SK-N-SH treated with all-trans-retinoic acid at 6 μM for 48 hours (cell line): ENCODE measurements at regions not wholly inside any gene's neighbourhood (a gene's known extent, or its start where the extent isn't known, plus 50 kb on each side); places are given as distances from the start of the nearest gene placed in this dataset.

Source experiments
- ATAC-seq: fragments of 200-7000 bp; cut with Tn5 transposase; 3 replicates; pipeline ENCODE4 v1.9.1; 2020; ENCODE audit warnings: mild to moderate bottlenecking, moderate library complexity
- ARNTL ChIP-seq: fragments of 450-650 bp; formaldehyde crosslinking; IDR thresholded peaks from 2 replicates; pipeline ENCODE4 v1.5.0; 2020; ENCODE audit warnings: low read depth, mild to moderate bottlenecking, moderate library complexity, borderline replicate concordance
- BACH2 ChIP-seq: fragments of 250-450 bp; sonication (Bioruptor Pico); IDR thresholded peaks from 2 replicates; pipeline ENCODE4 v1.9.0; 2021; ENCODE audit warnings: mild to moderate bottlenecking, borderline replicate concordance
- CSDC2 ChIP-seq: fragments of 250-450 bp; sonication (Bioruptor Pico); IDR thresholded peaks from 2 replicates; pipeline ENCODE4 v1.5.0; 2020; ENCODE audit warnings: mild to moderate bottlenecking, moderate library complexity
- ESRRG ChIP-seq: fragments of 250-450 bp; sonication (Bioruptor Pico); IDR thresholded peaks from 2 replicates; pipeline ENCODE4 v1.6.1; 2021; ENCODE audit warnings: mild to moderate bottlenecking
- GLIS3 ChIP-seq: fragments of 250-450 bp; sonication (Bioruptor Pico); IDR thresholded peaks from 2 replicates; pipeline ENCODE4 v1.5.0; 2020; ENCODE audit warnings: mild to moderate bottlenecking, moderate library complexity
- ISL1 ChIP-seq: fragments of 250-450 bp; sonication (Bioruptor Pico); IDR thresholded peaks from 2 replicates; pipeline ENCODE4 v2.1.2; 2022; ENCODE audit warnings: mild to moderate bottlenecking, moderate library complexity
- OSR1 ChIP-seq: fragments of 250-450 bp; sonication (Bioruptor Pico); IDR thresholded peaks from 2 replicates; pipeline ENCODE4 v1.8.0; 2022; ENCODE audit warnings: moderate library complexity, mild to moderate bottlenecking, inconsistent platforms
- PPARA ChIP-seq: fragments of 250-450 bp; sonication (Bioruptor Pico); IDR thresholded peaks from 2 replicates; pipeline ENCODE4 v1.5.0; 2020; ENCODE audit warnings: mild to moderate bottlenecking, borderline replicate concordance
- RARB ChIP-seq: fragments of 250-450 bp; sonication (Bioruptor Pico); IDR thresholded peaks from 2 replicates; pipeline ENCODE4 v1.8.0; 2021; ENCODE audit warnings: mild to moderate bottlenecking, moderate library complexity
- SNAI2 ChIP-seq: fragments of 250-450 bp; sonication (Bioruptor Pico); IDR thresholded peaks from 2 replicates; pipeline ENCODE4 v1.5.0; 2020; ENCODE audit warnings: mild to moderate bottlenecking, moderate library complexity
- TCF4 ChIP-seq: fragments of 250-450 bp; sonication (Bioruptor Pico); IDR thresholded peaks from 2 replicates; pipeline ENCODE4 v1.8.0; 2021; ENCODE audit warnings: mild to moderate bottlenecking, moderate library complexity, borderline replicate concordance
- TOX ChIP-seq: fragments of 250-450 bp; sonication (Bioruptor Pico); IDR thresholded peaks from 2 replicates; pipeline ENCODE4 v1.8.0; 2021; ENCODE audit warnings: mild to moderate bottlenecking, moderate library complexity, borderline replicate concordance
- ZFP3 ChIP-seq: fragments of 250-450 bp; sonication (Bioruptor Pico); IDR thresholded peaks from 2 replicates; pipeline ENCODE4 v1.5.0; 2020; ENCODE audit warnings: mild to moderate bottlenecking, moderate library complexity
- ZFP30 ChIP-seq: fragments of 450-650 bp; formaldehyde crosslinking; IDR thresholded peaks from 2 replicates; pipeline ENCODE4 v1.5.0; 2022; ENCODE audit warnings: mild to moderate bottlenecking, moderate library complexity
- ZNF565 ChIP-seq: fragments of 450-650 bp; formaldehyde crosslinking; conservative IDR thresholded peaks from 2 replicates; pipeline ENCODE4 v1.5.0; 2020; ENCODE audit warnings: low read depth, mild to moderate bottlenecking, moderate library complexity
- ZNF70 ChIP-seq: fragments of 450-650 bp; formaldehyde crosslinking; IDR thresholded peaks from 2 replicates; pipeline ENCODE4 v1.5.0; 2020; ENCODE audit warnings: mild to moderate bottlenecking, moderate library complexity
- ZNF8 ChIP-seq: fragments of 450-650 bp; formaldehyde crosslinking; IDR thresholded peaks from 2 replicates; pipeline ENCODE4 v1.5.0; 2020; ENCODE audit warnings: mild to moderate bottlenecking, moderate library complexity
- TF ChIP-seq, protein P1 (sequence below): fragments of 250-450 bp; sonication (Bioruptor Pico); IDR thresholded peaks from 2 replicates; pipeline ENCODE4 v1.5.1; 2020; ENCODE audit warnings: low read depth, mild to moderate bottlenecking, moderate library complexity
- TF ChIP-seq, protein P2 (sequence below): fragments of 250-450 bp; sonication (Bioruptor Pico); IDR thresholded peaks from 2 replicates; pipeline ENCODE4 v1.5.0; 2020; ENCODE audit warnings: mild to moderate bottlenecking, moderate library complexity
- TF ChIP-seq, protein P3 (sequence below): fragments of 250-450 bp; sonication (Bioruptor Pico); IDR thresholded peaks from 2 replicates; pipeline ENCODE4 v1.8.0; 2021; ENCODE audit warnings: low read depth, mild to moderate bottlenecking, moderate library complexity, borderline replicate concordance
- TF ChIP-seq, protein P4 (sequence below): fragments of 250-450 bp; sonication (Bioruptor Pico); IDR thresholded peaks from 2 replicates; pipeline ENCODE4 v1.5.1; 2021; ENCODE audit warnings: mild to moderate bottlenecking, moderate library complexity
- TF ChIP-seq, protein P5 (sequence below): fragments of 250-450 bp; sonication (Bioruptor Pico); IDR thresholded peaks from 2 replicates; pipeline ENCODE4 v1.8.0; 2020; ENCODE audit warnings: mild to moderate bottlenecking, moderate library complexity, borderline replicate concordance

DNA sequence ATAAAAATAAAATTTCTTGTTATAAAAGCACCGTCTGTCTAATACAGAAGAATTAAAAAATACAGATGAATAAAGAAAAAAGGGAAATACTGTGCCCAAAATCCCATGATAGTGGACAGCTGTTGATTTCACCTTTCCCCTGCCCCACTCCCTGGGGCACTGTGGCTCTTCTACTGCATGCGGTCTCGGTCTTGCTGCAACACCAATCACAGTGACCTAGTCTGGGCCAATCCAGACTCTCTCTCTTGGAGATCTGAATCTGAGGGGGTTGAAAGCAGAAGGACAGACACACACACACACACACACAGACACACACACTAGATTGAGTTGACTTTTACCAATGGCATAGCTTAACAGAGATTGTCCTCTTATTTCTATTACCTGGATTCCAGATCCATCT is 70.5 kb upstream of the FYN start:
- TF ChIP-seq CSDC2 (CRISPR knock-in tag): no peak
- no peak for TF ChIP-seq ESRRG (CRISPR knock-in tag)
- TF ChIP-seq GLIS3 (CRISPR knock-in tag): no peak
- TF ChIP-seq, protein P1, sequence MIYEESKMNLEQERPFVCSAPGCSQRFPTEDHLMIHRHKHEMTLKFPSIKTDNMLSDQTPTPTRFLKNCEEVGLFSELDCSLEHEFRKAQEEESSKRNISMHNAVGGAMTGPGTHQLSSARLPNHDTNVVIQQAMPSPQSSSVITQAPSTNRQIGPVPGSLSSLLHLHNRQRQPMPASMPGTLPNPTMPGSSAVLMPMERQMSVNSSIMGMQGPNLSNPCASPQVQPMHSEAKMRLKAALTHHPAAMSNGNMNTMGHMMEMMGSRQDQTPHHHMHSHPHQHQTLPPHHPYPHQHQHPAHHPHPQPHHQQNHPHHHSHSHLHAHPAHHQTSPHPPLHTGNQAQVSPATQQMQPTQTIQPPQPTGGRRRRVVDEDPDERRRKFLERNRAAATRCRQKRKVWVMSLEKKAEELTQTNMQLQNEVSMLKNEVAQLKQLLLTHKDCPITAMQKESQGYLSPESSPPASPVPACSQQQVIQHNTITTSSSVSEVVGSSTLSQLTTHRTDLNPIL: no peak
- TF ChIP-seq ZNF70 (CRISPR knock-in tag): no peak
- TF ChIP-seq, protein P2, sequence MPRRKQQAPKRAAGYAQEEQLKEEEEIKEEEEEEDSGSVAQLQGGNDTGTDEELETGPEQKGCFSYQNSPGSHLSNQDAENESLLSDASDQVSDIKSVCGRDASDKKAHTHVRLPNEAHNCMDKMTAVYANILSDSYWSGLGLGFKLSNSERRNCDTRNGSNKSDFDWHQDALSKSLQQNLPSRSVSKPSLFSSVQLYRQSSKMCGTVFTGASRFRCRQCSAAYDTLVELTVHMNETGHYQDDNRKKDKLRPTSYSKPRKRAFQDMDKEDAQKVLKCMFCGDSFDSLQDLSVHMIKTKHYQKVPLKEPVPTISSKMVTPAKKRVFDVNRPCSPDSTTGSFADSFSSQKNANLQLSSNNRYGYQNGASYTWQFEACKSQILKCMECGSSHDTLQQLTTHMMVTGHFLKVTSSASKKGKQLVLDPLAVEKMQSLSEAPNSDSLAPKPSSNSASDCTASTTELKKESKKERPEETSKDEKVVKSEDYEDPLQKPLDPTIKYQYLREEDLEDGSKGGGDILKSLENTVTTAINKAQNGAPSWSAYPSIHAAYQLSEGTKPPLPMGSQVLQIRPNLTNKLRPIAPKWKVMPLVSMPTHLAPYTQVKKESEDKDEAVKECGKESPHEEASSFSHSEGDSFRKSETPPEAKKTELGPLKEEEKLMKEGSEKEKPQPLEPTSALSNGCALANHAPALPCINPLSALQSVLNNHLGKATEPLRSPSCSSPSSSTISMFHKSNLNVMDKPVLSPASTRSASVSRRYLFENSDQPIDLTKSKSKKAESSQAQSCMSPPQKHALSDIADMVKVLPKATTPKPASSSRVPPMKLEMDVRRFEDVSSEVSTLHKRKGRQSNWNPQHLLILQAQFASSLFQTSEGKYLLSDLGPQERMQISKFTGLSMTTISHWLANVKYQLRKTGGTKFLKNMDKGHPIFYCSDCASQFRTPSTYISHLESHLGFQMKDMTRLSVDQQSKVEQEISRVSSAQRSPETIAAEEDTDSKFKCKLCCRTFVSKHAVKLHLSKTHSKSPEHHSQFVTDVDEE: no peak
- no peak for TF ChIP-seq TCF4 (CRISPR knock-in tag)
- TF ChIP-seq BACH2 (CRISPR knock-in tag): no peak
- no peak for TF ChIP-seq OSR1 (CRISPR knock-in tag)
- TF ChIP-seq, protein P3, sequence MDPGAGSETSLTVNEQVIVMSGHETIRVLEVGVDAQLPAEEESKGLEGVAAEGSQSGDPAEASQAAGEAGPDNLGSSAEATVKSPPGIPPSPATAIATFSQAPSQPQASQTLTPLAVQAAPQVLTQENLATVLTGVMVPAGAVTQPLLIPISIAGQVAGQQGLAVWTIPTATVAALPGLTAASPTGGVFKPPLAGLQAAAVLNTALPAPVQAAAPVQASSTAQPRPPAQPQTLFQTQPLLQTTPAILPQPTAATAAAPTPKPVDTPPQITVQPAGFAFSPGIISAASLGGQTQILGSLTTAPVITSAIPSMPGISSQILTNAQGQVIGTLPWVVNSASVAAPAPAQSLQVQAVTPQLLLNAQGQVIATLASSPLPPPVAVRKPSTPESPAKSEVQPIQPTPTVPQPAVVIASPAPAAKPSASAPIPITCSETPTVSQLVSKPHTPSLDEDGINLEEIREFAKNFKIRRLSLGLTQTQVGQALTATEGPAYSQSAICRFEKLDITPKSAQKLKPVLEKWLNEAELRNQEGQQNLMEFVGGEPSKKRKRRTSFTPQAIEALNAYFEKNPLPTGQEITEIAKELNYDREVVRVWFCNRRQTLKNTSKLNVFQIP: no peak
- TF ChIP-seq SNAI2: no peak
- no peak for TF ChIP-seq ARNTL (CRISPR knock-in tag)
- no peak for TF ChIP-seq RARB
- no peak for ATAC-seq

DNA sequence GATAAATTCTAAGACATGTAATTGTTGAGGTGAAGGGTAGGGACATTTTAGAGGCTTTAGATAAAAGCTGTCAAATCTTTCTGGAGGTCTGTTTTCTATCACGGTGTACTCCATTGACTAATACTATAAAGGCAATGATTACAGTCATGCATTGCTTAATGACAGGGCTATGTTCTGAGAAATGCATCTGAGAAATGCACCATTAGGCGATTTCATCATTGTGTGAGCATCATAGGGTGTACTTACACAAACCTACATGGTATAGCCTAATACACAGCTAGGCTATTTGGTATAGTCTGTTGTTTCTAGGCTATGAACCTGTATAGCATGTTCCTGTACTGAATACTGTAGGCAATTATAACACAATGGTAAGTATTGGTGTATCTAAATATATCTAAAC is 71.3 kb upstream of the FYN start:
- TF ChIP-seq, protein P4, sequence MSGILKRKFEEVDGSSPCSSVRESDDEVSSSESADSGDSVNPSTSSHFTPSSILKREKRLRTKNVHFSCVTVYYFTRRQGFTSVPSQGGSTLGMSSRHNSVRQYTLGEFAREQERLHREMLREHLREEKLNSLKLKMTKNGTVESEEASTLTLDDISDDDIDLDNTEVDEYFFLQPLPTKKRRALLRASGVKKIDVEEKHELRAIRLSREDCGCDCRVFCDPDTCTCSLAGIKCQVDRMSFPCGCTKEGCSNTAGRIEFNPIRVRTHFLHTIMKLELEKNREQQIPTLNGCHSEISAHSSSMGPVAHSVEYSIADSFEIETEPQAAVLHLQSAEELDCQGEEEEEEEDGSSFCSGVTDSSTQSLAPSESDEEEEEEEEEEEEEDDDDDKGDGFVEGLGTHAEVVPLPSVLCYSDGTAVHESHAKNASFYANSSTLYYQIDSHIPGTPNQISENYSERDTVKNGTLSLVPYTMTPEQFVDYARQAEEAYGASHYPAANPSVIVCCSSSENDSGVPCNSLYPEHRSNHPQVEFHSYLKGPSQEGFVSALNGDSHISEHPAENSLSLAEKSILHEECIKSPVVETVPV (CRISPR knock-in tag): no peak
- TF ChIP-seq ESRRG (CRISPR knock-in tag): no peak
- TF ChIP-seq ISL1: no peak
- no peak for TF ChIP-seq ZNF565
- TF ChIP-seq PPARA (CRISPR knock-in tag): no peak
- TF ChIP-seq TOX (CRISPR knock-in tag): no peak
- no peak for TF ChIP-seq ZFP3 (CRISPR knock-in tag)
- TF ChIP-seq, protein P2: no peak
- no peak for TF ChIP-seq OSR1 (CRISPR knock-in tag)
- TF ChIP-seq ZFP30 (CRISPR knock-in tag): no peak
- no peak for TF ChIP-seq RARB
- TF ChIP-seq BACH2 (CRISPR knock-in tag): no peak
- TF ChIP-seq, protein P5, sequence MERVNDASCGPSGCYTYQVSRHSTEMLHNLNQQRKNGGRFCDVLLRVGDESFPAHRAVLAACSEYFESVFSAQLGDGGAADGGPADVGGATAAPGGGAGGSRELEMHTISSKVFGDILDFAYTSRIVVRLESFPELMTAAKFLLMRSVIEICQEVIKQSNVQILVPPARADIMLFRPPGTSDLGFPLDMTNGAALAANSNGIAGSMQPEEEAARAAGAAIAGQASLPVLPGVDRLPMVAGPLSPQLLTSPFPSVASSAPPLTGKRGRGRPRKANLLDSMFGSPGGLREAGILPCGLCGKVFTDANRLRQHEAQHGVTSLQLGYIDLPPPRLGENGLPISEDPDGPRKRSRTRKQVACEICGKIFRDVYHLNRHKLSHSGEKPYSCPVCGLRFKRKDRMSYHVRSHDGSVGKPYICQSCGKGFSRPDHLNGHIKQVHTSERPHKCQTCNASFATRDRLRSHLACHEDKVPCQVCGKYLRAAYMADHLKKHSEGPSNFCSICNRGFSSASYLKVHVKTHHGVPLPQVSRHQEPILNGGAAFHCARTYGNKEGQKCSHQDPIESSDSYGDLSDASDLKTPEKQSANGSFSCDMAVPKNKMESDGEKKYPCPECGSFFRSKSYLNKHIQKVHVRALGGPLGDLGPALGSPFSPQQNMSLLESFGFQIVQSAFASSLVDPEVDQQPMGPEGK: no peak
- TF ChIP-seq TCF4 (CRISPR knock-in tag): no peak
- TF ChIP-seq ZNF8: no peak
- TF ChIP-seq, protein P1: no peak
- TF ChIP-seq, all 23 proteins: peak for 0
- ATAC-seq: no peak
